Panc1 (cell line): ENCODE measurements at regions not wholly inside any gene's neighbourhood (a gene's known extent, or its start where the extent isn't known, plus 50 kb on each side); places are given as distances from the start of the nearest gene placed in this dataset.

Experiments used
- ATAC-seq: fragments of 200-7000 bp; cut with Tn5 transposase; 2 replicates; pipeline ENCODE4 v1.9.1; 2020; ENCODE audit warnings: mild to moderate bottlenecking, moderate library complexity
- BruUV-seq: library from RNA; stranded (reverse); fragments of 400-500 nt; replicated peaks from 2 replicates; lab custom pipeline; 2021; lab: Mats Ljungman, UMichigan
- CTCF ChIA-PET: fragments of 300-600 bp; sonication (Branson Sonifier 250); formaldehyde crosslinking; loops from one replicate; lab custom pipeline; 2022; ENCODE audit warnings: antibody characterized with exemption; lab: Charles Lee
- POLR2A ChIA-PET: fragments of 300-600 bp; sonication (Branson Sonifier 250); formaldehyde crosslinking; loops from one replicate; lab custom pipeline; 2022; ENCODE audit warnings: antibody characterized with exemption; lab: Charles Lee
- DNase-seq: peaks from one replicate; pipeline ENCODE4 v3.0.0-alpha.2; 2010; ENCODE audit warnings: low read depth, low spot score
- H3K27ac ChIP-seq: 2 replicates; pipeline ENCODE4 v1.5.1; 2011; ENCODE audit warnings: mild to moderate bottlenecking, low read length, inconsistent platforms
- H3K27me3 ChIP-seq: fragments of 200-500 bp; sonication (Bioruptor generic); 2 replicates; pipeline ENCODE4 v1.6.0; 2014; ENCODE audit warnings: low read length, inconsistent platforms; ENCODE audit not compliant: control insufficient read depth, insufficient read depth
- H3K36me3 ChIP-seq: fragments of 200-500 bp; sonication (Bioruptor generic); 2 replicates; pipeline ENCODE4 v1.5.1; 2014; ENCODE audit warnings: inconsistent platforms, mild to moderate bottlenecking, low read length, moderate library complexity; ENCODE audit not compliant: control insufficient read depth, insufficient read depth
- H3K4me1 ChIP-seq: 2 replicates; pipeline ENCODE4 v1.5.1; 2011; ENCODE audit warnings: inconsistent platforms, mild to moderate bottlenecking, low read length, moderate library complexity; ENCODE audit not compliant: control insufficient read depth, insufficient read depth
- H3K4me3 ChIP-seq, 2 experiments: 2 replicates each; pipeline ENCODE4 v1.5.1; 2011 to 2012; ENCODE audit warnings: low read depth in 2 of 2, low read length in 2 of 2, mild to moderate bottlenecking in 2 of 2, inconsistent platforms in 1 of 2, moderate library complexity in 1 of 2
- H3K9me3 ChIP-seq: fragments of 200-500 bp; sonication (Bioruptor generic); 2 replicates; pipeline ENCODE4 v1.5.1; 2014; ENCODE audit warnings: low read depth, mild to moderate bottlenecking, inconsistent platforms, low read length, moderate library complexity; ENCODE audit not compliant: control insufficient read depth, insufficient read depth
- CTCF ChIP-seq: fragments of 450-650 bp; IDR thresholded peaks from 2 replicates; pipeline ENCODE4 v1.5.1; 2017; ENCODE audit warnings: mild to moderate bottlenecking
- POLR2AphosphoS5 ChIP-seq: IDR thresholded peaks from 2 replicates; pipeline ENCODE4 v1.6.1; 2012; ENCODE audit warnings: mild to moderate bottlenecking, low read depth, low read length, moderate library complexity
- REST ChIP-seq, 2 experiments: IDR thresholded peaks; 2 replicates each; pipeline ENCODE4 v1.6.1; 2011 to 2012; ENCODE audit warnings: low read depth in 2 of 2, control low read depth in 1 of 2, low read length in 1 of 2, mild to moderate bottlenecking in 1 of 2, moderate library complexity in 1 of 2; ENCODE audit not compliant: insufficient read depth in 1 of 2
- SIN3A ChIP-seq: IDR thresholded peaks from 2 replicates; pipeline ENCODE4 v1.6.1; 2012; ENCODE audit warnings: low read depth, mild to moderate bottlenecking, low read length, moderate library complexity, borderline replicate concordance; ENCODE audit not compliant: insufficient read depth
- TCF7L2 ChIP-seq: IDR thresholded peaks from 2 replicates; pipeline ENCODE4 v1.6.1; 2011; ENCODE audit warnings: mild to moderate bottlenecking, low read depth, low read length, inconsistent platforms
- in situ Hi-C: cut with HindIII; loops from 2 replicates; pipeline ENCODE4 v1.10.0; 2016; ENCODE audit warnings: low sequenced_read_pairs, low pct_unique_long_range_greater_than_20kb
- intact Hi-C: fragments of 100-400 bp; cut with micrococcal nuclease; formaldehyde crosslinking; loops from one replicate; pipeline ENCODE4 v1.10.0; 2022; ENCODE audit not compliant: unreplicated experiment

GRCh38 chr6:1208876-1209275, 103.0 kb upstream of the FOXQ1 start:
- in situ Hi-C loops (no loop called here), intact Hi-C loops (no loop called here)
- no peak overlapping the region for H3K4me3 ChIP-seq
- BruUV-seq: no TSS peak
- ATAC-seq (no peak), DNase-seq (no peak)
- H3K9me3 ChIP-seq: no peaks in the 10 kb centered on the region
- no peaks in the 10 kb centered on the region for H3K36me3 ChIP-seq
- no peaks in the 10 kb centered on the region for H3K27me3 ChIP-seq
- no peak overlapping the region for H3K27ac ChIP-seq
- ChIA-PET CTCF (no interaction called here), POLR2A (no interaction called here)
- H3K4me1 ChIP-seq: no peaks in the 10 kb centered on the region
- no peak for TF ChIP-seq POLR2AphosphoS5
- TF ChIP-seq SIN3A: no peak
- TF ChIP-seq TCF7L2: no peak
- no peak for TF ChIP-seq CTCF

- ATAC-seq: 0 out of 2 replicates have a peak, but pooled peaks have one; percentile 19
- TF ChIP-seq SIN3A (no peak), REST (IDR thresholded peaks at IDR 0.05; ENCODE audit: insufficient read depth in 1 of 2, low read depth in 2 of 2, low read length in 1 of 2) (no peak), CTCF (no peak), TCF7L2 (no peak), POLR2AphosphoS5 (no peak)
- Histone ChIP-seq H3K27me3 (no peaks in the 10 kb centered on the region), H3K36me3 (no peaks in the 10 kb centered on the region), H3K9me3 (no peaks in the 10 kb centered on the region), H3K4me1 (no peaks in the 10 kb centered on the region), H3K27ac (no peak overlapping the region), H3K4me3 (no peak overlapping the region)
- ChIA-PET CTCF (no interaction called here), POLR2A (no interaction called here)
- no TSS peak for BruUV-seq
- intact Hi-C loops: no loop called here
- in situ Hi-C loops: no loop called here
- DNase-seq: no peak
Measured at GRCh38 chr6:1203546-1203945, 108.4 kb upstream of the FOXQ1 start.
